Activated B cell treated with CpG ODN at 0.5 μM for 24 hours (primary cell): ENCODE measurements at regions not wholly inside any gene's neighbourhood (a gene's known extent, or its start where the extent isn't known, plus 50 kb on each side); places are given as distances from the start of the nearest gene placed in this dataset.

Source experiments
- ATAC-seq: fragments of 200-7000 bp; cut with Tn5 transposase; one replicate; pipeline ENCODE4 v1.10.0; 2021; ENCODE audit warnings: low read depth, mild to moderate bottlenecking, moderate library complexity
- CTCF ChIA-PET: fragments of 350-600 bp; sonication (Branson Sonifier 250); formaldehyde crosslinking; loops from one replicate; lab custom pipeline; 2021; ENCODE audit warnings: antibody characterized with exemption; lab: Charles Lee
- POLR2A ChIA-PET: fragments of 350-600 bp; sonication (Branson Sonifier 250); formaldehyde crosslinking; loops from one replicate; lab custom pipeline; 2021; ENCODE audit warnings: antibody characterized with exemption; lab: Charles Lee
- DNase-seq: peaks from one replicate; pipeline ENCODE4 v3.0.0; 2022
- H3K27ac Mint-ChIP-seq: one replicate; pipeline ENCODE4 v1.8.0; 2020; ENCODE audit warnings: mixed read lengths
- H3K27me3 Mint-ChIP-seq: one replicate; pipeline ENCODE4 v1.8.0; 2021; ENCODE audit warnings: mixed read lengths
- H3K36me3 Mint-ChIP-seq: one replicate; pipeline ENCODE4 v1.8.0; 2021; ENCODE audit warnings: low read depth, mixed read lengths
- H3K4me1 Mint-ChIP-seq: one replicate; pipeline ENCODE4 v1.8.0; 2021; ENCODE audit warnings: mixed read lengths
- H3K4me3 Mint-ChIP-seq: one replicate; pipeline ENCODE4 v1.8.0; 2020; ENCODE audit warnings: mild to moderate bottlenecking, mixed read lengths
- H3K9me3 Mint-ChIP-seq: one replicate; pipeline ENCODE4 v1.8.0; 2020; ENCODE audit warnings: mixed read lengths
- intact Hi-C: fragments of 100-400 bp; cut with micrococcal nuclease; formaldehyde crosslinking; loops from one replicate; pipeline ENCODE4 v1.15.1; 2024
- TF ChIP-seq, protein P1 (sequence below): fragments of 200-600 bp; IDR thresholded peaks from one replicate; pipeline ENCODE4 v1.8.0; 2022; ENCODE audit warnings: antibody characterized with exemption, mild to moderate bottlenecking

GRCh38 chr2:160566717-160567116 is 73.1 kb upstream of the RBMS1 start:
- no peak overlapping the region for H3K27ac Mint-ChIP-seq
- ChIA-PET POLR2A (no interaction called here), CTCF (no interaction called here)
- no peaks in the 10 kb centered on the region for H3K36me3 Mint-ChIP-seq
- DNase-seq (no peak), ATAC-seq (no peak)
- no peaks in the 10 kb centered on the region for H3K4me1 Mint-ChIP-seq
- no peaks in the 10 kb centered on the region for H3K9me3 Mint-ChIP-seq
- no peak overlapping the region for H3K4me3 Mint-ChIP-seq
- TF ChIP-seq, protein P1, sequence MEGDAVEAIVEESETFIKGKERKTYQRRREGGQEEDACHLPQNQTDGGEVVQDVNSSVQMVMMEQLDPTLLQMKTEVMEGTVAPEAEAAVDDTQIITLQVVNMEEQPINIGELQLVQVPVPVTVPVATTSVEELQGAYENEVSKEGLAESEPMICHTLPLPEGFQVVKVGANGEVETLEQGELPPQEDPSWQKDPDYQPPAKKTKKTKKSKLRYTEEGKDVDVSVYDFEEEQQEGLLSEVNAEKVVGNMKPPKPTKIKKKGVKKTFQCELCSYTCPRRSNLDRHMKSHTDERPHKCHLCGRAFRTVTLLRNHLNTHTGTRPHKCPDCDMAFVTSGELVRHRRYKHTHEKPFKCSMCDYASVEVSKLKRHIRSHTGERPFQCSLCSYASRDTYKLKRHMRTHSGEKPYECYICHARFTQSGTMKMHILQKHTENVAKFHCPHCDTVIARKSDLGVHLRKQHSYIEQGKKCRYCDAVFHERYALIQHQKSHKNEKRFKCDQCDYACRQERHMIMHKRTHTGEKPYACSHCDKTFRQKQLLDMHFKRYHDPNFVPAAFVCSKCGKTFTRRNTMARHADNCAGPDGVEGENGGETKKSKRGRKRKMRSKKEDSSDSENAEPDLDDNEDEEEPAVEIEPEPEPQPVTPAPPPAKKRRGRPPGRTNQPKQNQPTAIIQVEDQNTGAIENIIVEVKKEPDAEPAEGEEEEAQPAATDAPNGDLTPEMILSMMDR, result no peak
- intact Hi-C loops, result no loop called here
- peaks cover 3% of the 10 kb centered on the region for H3K27me3 Mint-ChIP-seq

GRCh38 chr2:160568856-160569255 is 75.2 kb upstream of the RBMS1 start:
- TF ChIP-seq, protein P1, result no peak
- no peak for ATAC-seq
- no peak overlapping the region for H3K27ac Mint-ChIP-seq
- H3K36me3 Mint-ChIP-seq, result no peaks in the 10 kb centered on the region
- no peaks in the 10 kb centered on the region for H3K4me1 Mint-ChIP-seq
- intact Hi-C loops, result no loop called here
- no peak for DNase-seq
- H3K9me3 Mint-ChIP-seq, result peaks cover 4% of the 10 kb centered on the region
- no peak overlapping the region for H3K4me3 Mint-ChIP-seq
- CTCF ChIA-PET, result no interaction called here
- H3K27me3 Mint-ChIP-seq, result peaks cover 3% of the 10 kb centered on the region
- POLR2A ChIA-PET, result no interaction called here

DNA sequence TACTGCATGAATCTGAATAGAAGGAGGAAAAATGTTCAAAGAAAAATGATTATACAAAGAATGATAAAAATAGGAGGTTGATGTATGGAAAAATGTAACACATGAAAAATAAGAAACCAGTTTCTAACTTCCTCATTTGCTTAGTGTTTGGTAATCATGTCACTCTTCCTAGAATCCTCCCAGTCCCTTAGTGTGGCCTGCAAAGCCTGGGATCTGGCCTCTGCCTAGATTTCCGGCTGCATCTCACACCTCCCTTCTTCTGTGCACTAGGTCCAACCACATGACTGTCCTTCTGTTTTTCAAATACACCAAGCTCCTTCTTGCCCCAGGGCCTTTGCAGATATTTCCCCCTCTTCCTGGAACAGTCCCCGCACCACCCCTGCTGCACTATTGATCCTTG is 76.8 kb upstream of the RBMS1 start:
- Mint-ChIP-seq H3K4me3 (no peak overlapping the region), H3K9me3 (peaks cover 4% of the 10 kb centered on the region), H3K4me1 (no peaks in the 10 kb centered on the region), H3K36me3 (no peaks in the 10 kb centered on the region), H3K27ac (no peak overlapping the region), H3K27me3 (peaks cover 3% of the 10 kb centered on the region)
- ATAC-seq (no peak), DNase-seq (no peak)
- ChIA-PET CTCF (no interaction called here), POLR2A (no interaction called here)
- intact Hi-C loops, result no loop called here
- TF ChIP-seq, protein P1, result no peak

DNA sequence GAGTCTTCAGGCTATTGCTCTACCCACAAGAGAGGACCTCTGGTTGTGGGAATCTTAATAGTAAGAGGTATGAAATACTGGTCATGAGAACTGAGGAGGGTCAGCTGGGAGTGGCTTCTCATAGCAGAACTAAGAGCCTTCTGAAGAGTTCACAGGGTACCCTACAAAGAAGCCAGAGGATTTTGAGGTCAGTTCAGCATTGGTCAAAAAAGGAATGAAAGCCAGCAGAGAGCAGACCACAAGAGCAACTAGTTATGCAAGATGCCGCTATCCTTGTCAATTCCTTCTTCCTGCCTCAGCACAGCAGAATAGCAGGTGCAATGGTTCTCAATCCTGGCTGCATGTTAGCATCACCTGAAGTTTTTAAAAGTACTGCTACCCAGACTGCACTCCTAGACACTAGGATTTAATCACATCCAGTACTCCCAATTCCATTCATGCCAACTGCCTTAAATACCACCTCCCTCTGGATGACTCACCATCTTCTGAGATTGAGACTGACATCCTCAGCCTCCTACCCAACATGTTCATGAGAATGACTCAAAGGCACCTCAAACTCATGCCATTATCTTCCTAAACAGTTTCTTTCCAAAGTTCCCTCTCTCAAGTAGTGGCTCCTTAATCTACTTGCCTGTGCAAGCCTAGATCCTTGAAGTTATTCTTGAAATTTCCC is 81.0 kb upstream of the RBMS1 start:
- H3K36me3 Mint-ChIP-seq, result no peaks in the 10 kb centered on the region
- peaks cover 4% of the 10 kb centered on the region for H3K9me3 Mint-ChIP-seq
- no peaks in the 10 kb centered on the region for H3K27me3 Mint-ChIP-seq
- TF ChIP-seq, protein P1, result no peak
- CTCF ChIA-PET, result no interaction called here
- no peak overlapping the region for H3K27ac Mint-ChIP-seq
- ATAC-seq, result no peak
- intact Hi-C loops, result no loop called here
- DNase-seq, result no peak
- POLR2A ChIA-PET, result no interaction called here
- no peak overlapping the region for H3K4me3 Mint-ChIP-seq
- no peaks in the 10 kb centered on the region for H3K4me1 Mint-ChIP-seq

DNA sequence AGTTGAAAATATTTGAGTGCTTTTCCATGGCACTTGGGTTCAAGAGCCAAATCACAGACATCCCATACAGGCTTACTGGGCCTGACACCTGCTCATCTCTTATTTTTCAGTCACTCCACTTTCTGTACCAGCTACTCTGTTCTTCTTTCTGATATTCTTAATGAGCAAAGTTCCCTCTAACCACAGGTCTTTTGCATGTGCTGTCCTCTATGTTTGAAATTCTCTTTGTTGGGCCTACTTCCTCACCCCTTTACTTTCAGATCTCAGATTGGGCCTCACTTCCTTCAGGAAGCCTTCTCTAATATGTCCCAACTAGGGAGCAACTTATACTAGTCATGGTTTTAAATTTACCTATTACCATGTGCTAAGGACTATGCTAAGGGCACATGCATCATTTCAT is 81.8 kb upstream of the RBMS1 start:
- Mint-ChIP-seq H3K27ac (no peak overlapping the region), H3K27me3 (no peaks in the 10 kb centered on the region), H3K4me3 (no peak overlapping the region), H3K4me1 (no peaks in the 10 kb centered on the region), H3K36me3 (no peaks in the 10 kb centered on the region), H3K9me3 (peaks cover 4% of the 10 kb centered on the region)
- CTCF ChIA-PET, result no interaction called here
- intact Hi-C loops, result no loop called here
- no peak for DNase-seq
- TF ChIP-seq, protein P1, result no peak
- no peak for ATAC-seq
- POLR2A ChIA-PET, result no interaction called here
